ENCODE measurements at regions not wholly inside any gene's neighbourhood (a gene's known extent, or its start where the extent isn't known, plus 50 kb on each side); places are given as distances from the start of the nearest gene placed in this dataset.

DNA sequence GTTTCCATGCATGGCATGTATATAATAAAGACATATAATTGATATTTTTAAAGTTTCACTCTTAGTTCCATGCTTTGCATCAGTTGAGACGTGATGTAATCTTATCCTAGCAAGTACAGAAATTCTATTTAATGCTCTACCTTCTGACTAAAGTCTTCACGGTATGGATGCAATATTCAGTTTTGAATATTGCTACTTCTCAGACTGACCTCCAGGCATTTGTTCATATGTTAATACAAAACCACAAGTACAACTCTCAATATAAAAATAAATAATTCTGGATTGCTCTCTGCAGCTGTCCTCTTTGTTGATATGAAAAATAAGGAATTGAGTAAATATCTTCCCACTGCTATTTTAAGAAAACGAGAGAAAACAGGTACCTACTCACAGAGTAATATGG lies 309.8 kb upstream of the HAND2 start:
- no peak for DNase-seq

DNA sequence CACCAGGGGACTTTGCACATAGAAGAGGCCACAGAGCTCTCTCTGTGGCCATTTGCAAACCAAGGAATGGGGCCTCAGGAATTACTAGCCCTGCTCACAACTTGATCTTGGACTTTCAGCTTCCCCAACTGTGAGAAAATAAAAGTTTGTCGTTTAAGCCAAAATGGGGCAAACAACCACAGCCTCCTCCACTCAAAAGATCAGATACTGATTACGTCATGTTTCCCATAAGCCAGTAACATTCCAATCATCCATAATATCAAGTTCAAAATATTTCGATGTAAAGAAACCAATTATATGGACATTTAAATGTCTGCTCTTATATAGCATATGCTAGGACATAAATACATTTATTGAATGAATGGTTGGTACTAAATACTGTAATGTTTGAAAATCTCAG lies 307.5 kb upstream of the HAND2 start:
- DNase-seq, result no peak

DNA sequence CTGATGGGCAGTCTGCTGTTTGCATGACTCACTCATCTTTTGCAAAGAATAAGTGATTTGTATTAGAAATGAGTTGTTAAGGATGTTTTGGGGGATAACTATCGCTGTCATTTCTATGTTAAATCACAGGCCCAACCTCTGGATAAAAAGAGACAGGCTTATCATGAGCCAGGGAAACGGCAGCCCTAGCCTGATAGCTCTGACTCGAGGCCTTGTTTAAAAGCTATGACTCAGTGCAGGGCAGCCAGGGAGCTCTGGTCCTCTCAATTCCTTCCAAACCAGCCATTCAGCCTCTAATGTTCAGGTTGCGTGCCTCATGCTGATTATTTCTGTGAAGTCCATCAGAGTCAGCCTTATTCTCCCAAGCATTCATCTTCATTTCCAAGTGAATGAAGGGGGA lies 305.9 kb upstream of the HAND2 start:
- no peak for DNase-seq

DNA sequence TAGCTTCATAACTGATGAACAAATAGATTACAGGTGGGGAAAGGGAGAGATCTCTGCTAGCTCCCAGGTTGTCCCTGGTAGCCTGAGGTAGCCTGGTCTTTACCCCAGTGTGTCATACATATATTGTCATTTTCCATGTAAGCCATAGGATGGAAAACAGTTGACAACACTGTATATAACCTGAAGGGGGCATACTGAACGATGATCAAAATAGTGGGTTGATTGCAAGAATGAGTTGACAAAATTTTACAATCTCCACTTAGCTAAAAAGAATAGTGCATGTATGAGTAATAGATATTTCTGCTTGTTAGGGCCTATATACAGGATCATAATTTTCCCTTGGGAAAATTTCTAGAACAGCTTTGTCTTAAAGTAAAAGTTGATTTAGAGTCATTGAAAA lies 304.1 kb upstream of the HAND2 start:
- DNase-seq, result no peak

DNA sequence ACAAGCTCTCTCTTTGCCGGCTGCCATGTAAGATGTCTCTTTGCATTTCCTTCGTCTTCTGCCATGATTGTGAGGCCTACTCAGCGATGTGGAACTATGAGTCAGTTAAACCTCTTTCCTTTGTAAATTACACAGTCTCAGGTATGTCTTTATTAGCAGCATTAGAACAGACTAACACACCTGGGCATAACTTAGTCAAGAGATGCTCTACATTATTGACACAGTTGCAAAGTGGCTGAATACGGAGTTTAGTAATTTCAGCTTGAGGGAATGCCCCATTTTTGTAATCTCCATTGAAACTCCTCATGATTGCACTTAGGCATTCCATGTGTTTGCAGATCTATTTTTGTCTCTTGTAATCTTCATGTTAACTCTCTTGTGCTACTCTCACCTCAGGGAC lies 299.5 kb upstream of the HAND2 start:
- DNase-seq, result no peak

- DNase-seq, result no peak
These were observed 297.7 kb upstream of the HAND2 start for GRCh38 chr4:173827707-173828106.

- DNase-seq, result no peak
These were observed 291.8 kb upstream of the HAND2 start for GRCh38 chr4:173821876-173822275.

DNA sequence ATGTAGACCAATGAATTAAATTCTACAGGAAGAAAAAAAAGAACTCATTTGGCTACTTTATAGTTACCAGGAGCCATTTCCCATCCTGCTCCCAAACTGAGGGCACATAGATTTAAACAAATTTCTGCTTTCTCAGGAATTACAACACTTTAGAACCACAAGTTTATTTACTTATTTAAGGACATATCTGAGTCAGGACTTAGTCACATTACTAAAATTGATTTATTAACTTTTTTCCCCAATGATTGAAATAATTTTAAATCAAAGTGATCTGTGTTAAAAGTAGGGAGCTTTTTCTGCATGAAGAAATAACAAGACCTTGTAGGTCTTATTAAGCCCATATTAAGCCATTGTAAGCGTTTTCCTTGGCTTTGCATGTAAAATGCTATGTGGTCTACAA lies 291.0 kb upstream of the HAND2 start:
- no peak for DNase-seq

DNA sequence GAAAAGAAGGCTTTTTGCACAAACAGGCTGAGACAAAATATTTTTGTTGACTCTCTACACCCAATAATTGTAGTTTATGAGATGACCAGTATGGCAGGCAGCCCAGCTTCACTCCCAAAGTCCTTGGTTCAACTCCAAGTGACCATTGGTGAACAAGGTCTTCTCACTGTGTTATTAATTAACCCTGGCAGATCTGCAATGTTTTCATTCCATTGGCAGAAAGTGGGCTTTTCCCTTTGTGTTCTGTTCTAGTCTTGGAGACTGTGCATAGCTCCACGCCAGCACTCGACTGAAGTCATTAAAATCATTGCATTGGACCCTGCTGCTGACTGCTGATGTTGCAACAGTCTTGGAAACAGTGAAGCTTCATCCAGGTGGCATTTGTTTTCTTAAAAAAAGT lies 277.3 kb upstream of the HAND2 start:
- peak; percentile 58 to 74 for DNase-seq

DNA sequence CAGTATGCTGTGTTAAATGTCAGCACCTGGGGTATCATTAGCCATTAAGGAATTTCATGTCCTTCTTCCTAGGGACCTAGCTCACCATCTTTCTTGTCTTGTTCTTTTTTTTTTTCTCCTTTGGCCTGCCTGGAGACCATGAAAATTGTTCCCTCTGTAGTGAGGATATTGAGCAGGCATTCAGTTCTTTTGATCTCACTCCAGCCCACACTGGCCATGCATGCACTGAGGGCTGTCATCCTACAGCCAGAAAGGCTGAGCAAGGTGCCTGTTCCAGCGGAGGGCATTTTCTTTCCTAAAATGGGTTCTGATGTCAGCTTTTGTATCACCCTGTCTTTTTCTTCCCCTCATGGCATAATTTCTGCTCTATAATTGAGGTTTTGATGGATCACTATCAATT lies 275.9 kb upstream of the HAND2 start:
- DNase-seq, result no peak

DNA sequence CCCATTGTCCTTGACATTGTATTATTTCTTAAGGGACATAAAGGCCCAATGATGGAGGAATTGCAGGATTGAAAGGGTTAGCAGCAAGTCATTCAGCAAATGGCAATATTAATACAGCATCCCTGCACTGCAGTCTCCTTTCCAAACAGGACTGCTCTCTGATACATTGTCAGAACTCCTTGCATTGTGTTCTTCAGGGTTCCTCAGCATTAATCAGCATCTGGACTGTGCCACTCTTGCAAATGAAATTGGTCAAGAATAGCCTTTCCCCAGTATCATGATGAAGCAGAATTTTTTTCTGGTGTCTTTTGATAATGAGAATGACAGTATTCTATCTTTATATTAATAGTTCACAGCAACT lies 272.6 kb upstream of the HAND2 start:
- DNase-seq, result no peak

DNA sequence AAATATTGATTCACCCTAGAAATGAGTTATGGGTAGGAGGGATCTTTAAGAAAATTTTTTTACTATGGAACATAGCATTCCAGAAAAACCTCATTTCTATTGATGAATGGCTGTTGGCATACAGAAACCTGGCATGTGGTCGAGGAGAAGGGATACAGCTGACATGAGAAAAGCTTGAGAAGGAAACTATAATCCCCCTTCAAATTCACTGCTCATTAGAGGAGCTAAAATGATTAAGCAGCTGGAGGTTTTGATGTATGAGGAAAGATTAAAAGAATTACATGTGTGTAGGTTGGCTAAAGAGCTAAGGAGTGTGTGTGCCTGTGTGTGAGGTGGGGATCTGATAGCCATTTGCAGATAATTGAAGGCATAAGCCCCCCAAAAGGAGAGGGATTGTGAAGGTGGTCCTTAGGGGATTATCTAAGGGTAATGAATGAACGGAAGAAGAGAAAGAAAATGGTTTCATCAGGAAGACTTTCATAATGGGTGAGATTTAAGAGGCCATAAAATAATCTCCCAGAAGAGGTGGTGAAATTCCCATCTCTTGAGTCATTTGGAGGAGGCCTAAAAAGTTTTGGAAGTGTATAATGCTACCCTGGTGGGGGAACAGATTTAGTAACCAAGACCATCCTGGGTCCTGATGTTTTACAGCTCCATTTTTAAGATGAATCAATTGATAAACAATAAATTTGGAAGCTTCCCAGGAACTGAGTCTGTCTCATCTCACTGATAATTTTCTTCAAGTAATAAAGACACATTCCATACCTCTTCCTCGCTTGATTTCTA lies 272.0 kb upstream of the HAND2 start:
- peak in 1 of 2 donors; percentile 10 for DNase-seq

GRCh38 chr4:173801361-173801760 lies 271.3 kb upstream of the HAND2 start:
- DNase-seq, result no peak

GRCh38 chr4:173797296-173797695 lies 267.3 kb upstream of the HAND2 start:
- DNase-seq, result no peak

DNA sequence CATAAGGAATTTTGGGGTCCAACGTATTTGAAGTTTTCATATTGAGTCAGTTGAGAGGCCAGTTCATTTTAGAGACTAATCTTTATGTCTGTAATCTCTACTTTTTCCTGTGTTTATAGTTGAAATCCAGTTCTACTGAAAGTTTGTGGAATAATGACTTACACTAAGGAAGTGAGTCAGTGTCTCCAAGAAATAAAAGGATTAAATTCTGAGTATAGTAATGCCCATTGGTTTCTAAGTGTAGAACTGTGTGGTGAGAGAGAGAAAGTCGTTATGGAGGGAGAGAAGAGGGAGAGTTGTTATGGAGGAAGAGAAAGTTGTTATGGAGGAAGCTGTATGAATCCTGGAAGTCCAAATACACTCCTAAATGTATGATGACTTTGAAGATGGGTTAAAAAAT lies 264.6 kb upstream of the HAND2 start:
- no peak for DNase-seq

GRCh38 chr4:173793937-173794510 lies 264.0 kb upstream of the HAND2 start:
- no peak for DNase-seq

GRCh38 chr4:173782660-173783059 lies 252.6 kb upstream of the HAND2 start:
- no peak for DNase-seq

DNA sequence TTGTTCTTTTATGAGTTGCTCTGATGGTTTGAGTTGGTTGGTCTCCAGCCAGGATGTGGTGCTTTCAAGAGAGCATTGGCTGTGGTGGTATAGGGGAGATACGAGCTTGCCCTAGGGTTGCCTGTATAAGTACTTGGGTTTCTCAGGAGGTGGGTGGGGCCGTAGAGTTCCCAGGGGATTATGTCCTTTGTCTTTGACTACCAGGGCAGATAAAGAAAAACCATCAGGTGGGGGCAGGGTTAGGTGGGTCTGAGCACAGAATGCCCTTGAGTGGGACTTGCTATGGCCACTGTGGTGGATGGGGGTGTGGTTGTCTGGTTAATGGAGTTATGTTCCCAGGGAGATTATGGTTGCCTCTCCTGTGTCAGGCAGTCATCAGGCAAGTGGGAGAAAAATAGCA lies 247.9 kb upstream of the HAND2 start:
- no peak for DNase-seq

DNA sequence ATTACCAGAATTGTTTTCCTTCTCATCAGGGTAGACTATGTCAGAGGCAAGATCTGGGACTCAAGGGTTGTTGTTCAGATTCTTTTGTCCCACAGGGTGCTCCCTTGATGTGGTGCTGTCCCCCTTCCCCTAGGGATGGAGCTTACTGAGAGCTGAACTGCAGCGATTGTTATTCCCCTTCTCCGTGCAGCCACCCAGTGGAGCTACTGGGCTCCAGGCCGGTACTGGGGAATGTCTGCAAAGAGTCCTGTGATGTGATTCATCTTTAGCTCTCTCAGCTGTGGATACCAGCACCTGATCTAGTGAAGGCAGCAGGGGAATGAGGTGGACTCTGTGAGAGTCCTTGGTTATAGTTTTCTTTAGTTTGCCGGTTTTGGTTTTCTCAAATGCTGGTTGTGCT lies 247.4 kb upstream of the HAND2 start:
- no peak for DNase-seq

DNA sequence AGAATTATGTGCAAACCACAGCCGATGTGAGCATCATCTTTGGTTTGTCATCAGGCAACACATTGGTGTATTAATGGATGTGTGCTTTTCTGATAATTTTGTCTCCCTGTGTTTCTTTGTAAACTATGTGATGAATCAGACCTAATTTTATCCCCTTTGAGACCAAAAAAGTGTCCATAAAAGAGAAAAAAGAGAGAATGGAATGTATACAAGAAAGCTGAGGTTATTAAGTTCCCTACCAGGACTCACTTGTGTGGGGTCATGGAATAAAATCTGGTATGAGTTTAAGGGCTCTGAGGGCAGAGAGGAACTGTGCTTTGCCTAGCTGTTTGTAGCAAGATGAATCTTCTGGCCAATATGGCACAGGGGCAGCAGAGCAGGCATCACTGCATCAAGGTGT lies 239.5 kb upstream of the HAND2 start:
- DNase-seq, result no peak

DNA sequence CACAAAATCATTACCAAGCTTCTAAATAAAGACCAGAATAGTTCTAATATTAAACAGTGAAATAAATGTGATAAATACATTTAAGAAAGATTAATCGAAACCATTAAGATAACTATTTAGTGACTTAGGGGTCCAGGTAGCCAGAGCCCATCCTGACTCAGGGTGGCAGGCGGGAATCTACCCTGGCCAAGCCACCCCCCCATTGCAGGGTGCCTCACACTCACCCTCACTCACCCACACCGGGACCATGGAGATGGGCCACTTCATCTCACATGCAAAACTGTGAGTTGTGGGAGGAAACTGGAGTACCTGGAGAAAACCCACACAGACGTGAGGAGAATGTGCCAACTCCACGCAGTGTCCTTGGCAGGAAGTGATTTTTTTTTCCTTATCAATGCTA lies 237.6 kb upstream of the HAND2 start:
- no peak for DNase-seq

GRCh38 chr4:173766171-173766600 lies 236.2 kb upstream of the HAND2 start:
- DNase-seq, result peak; percentile 85 to 86

GRCh38 chr4:173765751-173766150 lies 235.7 kb upstream of the HAND2 start:
- DNase-seq, result no peak

DNA sequence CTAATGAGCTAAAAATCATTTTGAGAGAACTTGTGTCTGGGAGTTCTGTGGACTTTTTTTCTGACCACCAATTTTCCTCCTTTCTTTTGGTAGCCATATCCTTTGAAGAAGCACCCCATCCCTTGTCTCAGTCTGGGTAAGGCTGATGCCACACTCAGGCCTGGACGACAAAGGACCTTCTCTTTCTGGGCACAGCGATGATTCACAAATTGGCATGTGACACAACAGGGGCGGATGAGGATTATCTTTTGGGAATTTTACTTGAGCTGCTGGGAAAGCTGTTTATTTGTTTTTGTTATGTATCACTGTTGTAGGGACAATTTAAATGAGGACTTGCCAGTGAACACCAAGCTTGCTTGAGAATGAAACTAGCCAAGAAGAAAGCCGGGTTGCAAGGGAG lies 233.4 kb upstream of the HAND2 start:
- DNase-seq, result no peak
